ENCODE measurements at regions not wholly inside any gene's neighbourhood (a gene's known extent, or its start where the extent isn't known, plus 50 kb on each side); places are given as distances from the start of the nearest gene placed in this dataset.

GRCh38 chr11:116541460-116541859 lies 231.3 kb downstream of the BUD13 start:
- H3K4me3 ChIP-seq (replicated peaks in 1 of 3; ENCODE audit: insufficient read depth in 1 of 3, low read depth in 2 of 3, low read length in 3 of 3) = no peak overlapping the region
- H3K9me3 ChIP-seq (ENCODE audit: low read length) = no peaks in the 10 kb centered on the region
- ATAC-seq (no peak), FAIRE-seq (no peak), DNase-seq (ENCODE audit: low spot score) (no peak)
- no peak overlapping the region for H2AFZ ChIP-seq (ENCODE audit: low read length)
- H3K4me1 ChIP-seq (ENCODE audit: insufficient read depth, low read length) = peaks cover 8% of the 10 kb centered on the region; the same call in 1 of the 2 replicates
- in situ Hi-C loops (cut with HindIII; ENCODE audit: extremely low pct_ligation_motif_present, low pct_unique_long_range_greater_than_20kb) = no loop called here
- intact Hi-C loops (cut with micrococcal nuclease; ENCODE audit: unreplicated experiment) = no loop called here
- WGBS (ENCODE audit: low lambda C conversion rate) = 52% methylated on average over 1 of the region's 1 CpG
- H4K20me1 ChIP-seq (ENCODE audit: insufficient read depth, low read length) = no peaks in the 10 kb centered on the region
- no peak overlapping the region for H3K9ac ChIP-seq (ENCODE audit: insufficient read depth, low read depth, low read length)
- H3K36me3 ChIP-seq (replicated peaks in 1 of 2; ENCODE audit: control insufficient read depth in 1 of 2, insufficient read depth in 2 of 2, low read length in 2 of 2) = no peaks in the 10 kb centered on the region
- TF ChIP-seq SIX1 (CRISPR knock-in tag; IDR thresholded peaks at IDR 0.05; ENCODE audit: borderline replicate concordance) (no peak), RNF219 (CRISPR knock-in tag; IDR thresholded peaks at IDR 0.05) (no peak), ELF4 (CRISPR knock-in tag; IDR thresholded peaks at IDR 0.05; ENCODE audit: borderline replicate concordance) (no peak), FOXM1 (CRISPR knock-in tag; IDR thresholded peaks at IDR 0.05) (no peak), NR2C2 (CRISPR knock-in tag; IDR thresholded peaks at IDR 0.05; ENCODE audit: borderline replicate concordance) (no peak), FOXK1 (CRISPR knock-in tag; IDR thresholded peaks at IDR 0.05; ENCODE audit: borderline replicate concordance, low read depth) (no peak), EZH2 (conservative IDR thresholded peaks at IDR 0.05; ENCODE audit: low read depth, low read length) (no peak), KLF13 (CRISPR knock-in tag; IDR thresholded peaks at IDR 0.05) (no peak)
- ChIA-PET CTCF (ENCODE audit: low intra/inter-chr PET ratio, low total read pairs) (no interaction called here), POLR2A (no interaction called here)
- H3K27ac ChIP-seq (ENCODE audit: extremely low read length, insufficient read depth, low read length) = no peak overlapping the region
- no peaks in the 10 kb centered on the region for H3K79me2 ChIP-seq (ENCODE audit: insufficient read depth, low read length)
- H3K27me3 ChIP-seq (ENCODE audit: control insufficient read depth in 1 of 2, insufficient read depth in 2 of 2, low read length in 2 of 2) = 0 out of 5 replicates have a peak, but pooled peaks cover 0 to 3% of the 10 kb centered on the region in 2 experiments
- no peak overlapping the region for H3K4me2 ChIP-seq (ENCODE audit: low read depth, low read length)
- BruUV-seq (replicated peaks) = no TSS peak

Measured in HepG2 (cell line).